Heart left ventricle (tissue), 16 donors: ENCODE measurements at regions not wholly inside any gene's neighbourhood (a gene's known extent, or its start where the extent isn't known, plus 50 kb on each side); places are given as distances from the start of the nearest gene placed in this dataset.

Experiments used
- ATAC-seq, 4 donors: fragments of 200-7000 bp; cut with Tn5 transposase; one replicate each; pipeline ENCODE4 v1.9.1; 2020 to 2022; ENCODE audit warnings: moderate library complexity in 4 of 4, mild to moderate bottlenecking in 3 of 4, moderate number of reproducible peaks in 1 of 4
- DNase-seq, 5 donors: peaks; one replicate each; pipeline ENCODE4 v3.0.0-alpha.2; 2020
- H3K27ac ChIP-seq, 12 donors: fragments of 200-600 bp; sonication (generic) in 4 of 12; one replicate each; pipeline versions ENCODE4 v1.5.0 to v1.8.0; 2016 to 2022; ENCODE audit warnings: mild to moderate bottlenecking in 2 of 12
- H3K27me3 ChIP-seq, 9 donors: fragments of 200-600 bp; sonication (generic) in 2 of 9; one replicate each; pipeline versions ENCODE4 v1.5.1 to v1.8.0; 2016 to 2022; ENCODE audit warnings: mild to moderate bottlenecking in 3 of 9
- H3K36me3 ChIP-seq, 9 donors: fragments of 200-600 bp; sonication (generic) in 2 of 9; one replicate each; pipeline versions ENCODE4 v1.5.0 to v1.8.0; 2018 to 2022; ENCODE audit warnings: mild to moderate bottlenecking in 2 of 9
- H3K4me1 ChIP-seq, 12 donors: fragments of 200-600 bp; sonication (generic) in 4 of 12; one replicate each; pipeline versions ENCODE4 v1.5.0 to v1.8.0; 2016 to 2022; ENCODE audit warnings: mild to moderate bottlenecking in 3 of 12
- H3K4me3 ChIP-seq, 12 donors: fragments of 200-600 bp; sonication (generic) in 4 of 12; one replicate each; pipeline versions ENCODE4 v1.5.0 to v1.8.0; 2017 to 2022; ENCODE audit warnings: mild to moderate bottlenecking in 9 of 12, moderate library complexity in 4 of 12
- H3K9me3 ChIP-seq, 12 donors: fragments of 200-600 bp; sonication (generic) in 4 of 12; one replicate each; pipeline versions ENCODE4 v1.5.0 to v1.8.0; 2016 to 2022; ENCODE audit warnings: mild to moderate bottlenecking in 1 of 12
- POLR2A ChIP-seq, 2 donors: fragments of 450-650 bp; IDR thresholded peaks; one replicate each; pipeline ENCODE4 v1.6.1; 2017; ENCODE audit warnings: antibody characterized with exemption in 2 of 2, mild to moderate bottlenecking in 2 of 2, moderate library complexity in 2 of 2
- WGBS, 4 donors: extraction: QIAGEN DNeasy Blood & Tissue Kit in 2 of 4; methylation state at CpG; one replicate each; pipeline versions ENCODE4 v1.1.5 to v1.1.7; 2013 to 2018; 5-methylcytosine and 5-hydroxymethylcytosine counted together
- intact Hi-C, 10 donors: fragments of 100-400 bp; cut with DNase I; formaldehyde crosslinking; loops; one replicate each; pipeline versions ENCODE4 v1.11.1 to v1.14.2; 2022
- TF ChIP-seq, protein P1 (sequence below), 12 donors: fragments of 200-600 bp; sonication (generic) in 4 of 12; IDR thresholded peaks; one replicate each; pipeline versions ENCODE4 v1.5.0 to v1.8.0; 2018 to 2022; ENCODE audit warnings: antibody characterized with exemption in 12 of 12, mild to moderate bottlenecking in 5 of 12
- donor health status: ischemic (EF 13 %, LVEDD 7.1; RV severe dilation, severe dysfunction).
- donor health status: healthy with polysubstance abuse.
- donor health status: DM: no; HTN: yes; CAD: no.
- donor health status: DM: no; HTN: no; CAD: no.
- donor health status: ischemic (EF 25% LVEDD 6.9; RV normal size, moderate dysfunction).
- donor health status: ischemic (EF 25% LVEDD 5.7; RV mildly dilated, moderate dysfunction).
- donor health status: healthy.
- donor health status: DM: yes; HTN: yes; CAD: no.
- donor health status: ischemic (EF 35%, LVEDD 5.7; RV mildly dilated, moderate dysfunction).
- donor health status: nonischemic (EF 11% LVEDD 7.7; RV severe dilation, severe dysfunction).
- donor health status: DM: yes; HTN: yes; CAD: no.
- donor health status: PGD.
- donor health status: ischemic (EF 29% LVEDD 5.4; RV normal size, mild dysfunction).
- donor health status: nonischemic (EF 23%, LVEDD 6.1; RV moderate dilation, normal function).

DNA sequence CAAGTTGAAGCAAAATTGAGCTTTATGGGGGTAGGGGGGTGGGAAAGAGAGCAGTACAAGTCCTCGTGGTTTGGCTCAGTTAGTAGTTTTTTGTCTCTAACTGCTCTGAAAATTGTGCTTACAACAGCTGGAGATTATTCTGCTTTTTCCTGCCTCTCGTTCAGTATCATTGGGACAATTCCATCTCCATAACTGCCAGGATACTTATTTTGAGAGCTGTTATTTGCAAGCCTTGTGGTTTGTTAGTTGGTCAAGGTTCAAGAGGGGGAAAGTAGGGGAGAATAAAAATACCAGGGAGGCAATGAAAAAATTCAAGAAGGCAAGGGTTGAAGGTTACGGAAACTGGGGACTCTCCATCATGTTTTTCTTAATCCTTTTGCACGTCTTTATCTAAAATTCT lies 811.8 kb upstream of the ADGRL2 start:
- H3K36me3 ChIP-seq = no peaks in the 10 kb centered on the region
- no peaks in the 10 kb centered on the region for H3K27me3 ChIP-seq
- DNase-seq (no peak), ATAC-seq (no peak)
- TF ChIP-seq POLR2A (IDR thresholded peaks at IDR 0.05) = no peak
- TF ChIP-seq, protein P1, sequence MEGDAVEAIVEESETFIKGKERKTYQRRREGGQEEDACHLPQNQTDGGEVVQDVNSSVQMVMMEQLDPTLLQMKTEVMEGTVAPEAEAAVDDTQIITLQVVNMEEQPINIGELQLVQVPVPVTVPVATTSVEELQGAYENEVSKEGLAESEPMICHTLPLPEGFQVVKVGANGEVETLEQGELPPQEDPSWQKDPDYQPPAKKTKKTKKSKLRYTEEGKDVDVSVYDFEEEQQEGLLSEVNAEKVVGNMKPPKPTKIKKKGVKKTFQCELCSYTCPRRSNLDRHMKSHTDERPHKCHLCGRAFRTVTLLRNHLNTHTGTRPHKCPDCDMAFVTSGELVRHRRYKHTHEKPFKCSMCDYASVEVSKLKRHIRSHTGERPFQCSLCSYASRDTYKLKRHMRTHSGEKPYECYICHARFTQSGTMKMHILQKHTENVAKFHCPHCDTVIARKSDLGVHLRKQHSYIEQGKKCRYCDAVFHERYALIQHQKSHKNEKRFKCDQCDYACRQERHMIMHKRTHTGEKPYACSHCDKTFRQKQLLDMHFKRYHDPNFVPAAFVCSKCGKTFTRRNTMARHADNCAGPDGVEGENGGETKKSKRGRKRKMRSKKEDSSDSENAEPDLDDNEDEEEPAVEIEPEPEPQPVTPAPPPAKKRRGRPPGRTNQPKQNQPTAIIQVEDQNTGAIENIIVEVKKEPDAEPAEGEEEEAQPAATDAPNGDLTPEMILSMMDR (IDR thresholded peaks at IDR 0.05) = no peak
- H3K4me3 ChIP-seq = no peak overlapping the region
- no peaks in the 10 kb centered on the region for H3K9me3 ChIP-seq
- intact Hi-C loops = no loop called here
- WGBS, 4 donors = 57 to 77% (median 67%) methylated on average over 4 of the region's 4 CpGs
- no peak overlapping the region for H3K27ac ChIP-seq
- no peaks in the 10 kb centered on the region for H3K4me1 ChIP-seq

DNA sequence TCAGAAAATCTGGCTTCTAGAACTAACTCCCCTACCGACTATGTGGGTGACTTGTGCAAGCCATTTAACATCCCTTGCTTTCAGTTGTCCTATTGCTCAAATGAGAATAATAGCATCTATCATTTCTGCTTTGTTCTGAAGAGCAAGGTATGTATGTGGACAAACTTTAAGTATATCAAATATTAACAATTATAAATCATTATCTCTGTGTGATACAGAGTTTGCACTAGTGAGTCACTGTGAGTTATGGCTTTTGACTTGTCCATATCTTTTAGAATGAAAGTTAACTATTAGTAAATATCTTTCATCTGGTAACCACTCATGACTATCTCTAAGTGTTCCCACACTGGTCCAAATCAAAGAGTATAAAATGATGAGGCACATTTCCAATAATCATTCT lies 812.9 kb upstream of the ADGRL2 start:
- H3K36me3 ChIP-seq = no peaks in the 10 kb centered on the region
- TF ChIP-seq, protein P1 (IDR thresholded peaks at IDR 0.05) = no peak
- no peak for TF ChIP-seq POLR2A (IDR thresholded peaks at IDR 0.05)
- H3K27me3 ChIP-seq = no peaks in the 10 kb centered on the region
- no peak overlapping the region for H3K27ac ChIP-seq
- no peak overlapping the region for H3K4me3 ChIP-seq
- WGBS, 4 donors = 77 to 87% (median 83%) methylated on average over 1 of the region's 1 CpG
- no peaks in the 10 kb centered on the region for H3K4me1 ChIP-seq
- intact Hi-C loops = no loop called here
- DNase-seq (no peak), ATAC-seq (no peak)
- H3K9me3 ChIP-seq = no peaks in the 10 kb centered on the region

DNA sequence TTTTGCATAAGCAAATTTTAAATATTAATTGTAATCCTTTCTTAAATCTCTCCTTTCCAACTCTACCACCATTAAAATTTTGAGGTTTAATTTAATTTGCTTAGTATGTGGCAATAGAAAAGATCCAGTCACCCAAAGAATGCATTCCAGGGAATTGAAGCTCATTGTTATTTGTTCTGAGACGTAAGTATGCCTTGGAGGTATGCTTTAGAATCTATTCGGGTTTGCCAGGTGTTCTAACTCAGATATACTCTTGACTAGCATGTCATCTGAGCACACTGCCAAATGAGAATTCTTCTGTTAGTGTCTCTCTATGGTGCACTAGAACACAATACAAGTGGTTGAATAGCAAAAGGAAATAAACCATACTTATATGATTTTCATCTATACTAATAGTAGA lies 813.6 kb upstream of the ADGRL2 start:
- intact Hi-C loops = no loop called here
- Histone ChIP-seq H3K36me3 (no peaks in the 10 kb centered on the region), H3K4me1 (no peaks in the 10 kb centered on the region), H3K9me3 (no peaks in the 10 kb centered on the region), H3K27ac (no peak overlapping the region), H3K4me3 (no peak overlapping the region), H3K27me3 (no peaks in the 10 kb centered on the region)
- 48 to 75% (median 58%) methylated on average over 2 of the region's 2 CpGs for WGBS, 4 donors
- TF ChIP-seq, protein P1 (IDR thresholded peaks at IDR 0.05) = no peak
- TF ChIP-seq POLR2A (IDR thresholded peaks at IDR 0.05) = no peak
- no peak for DNase-seq
- no peak for ATAC-seq

DNA sequence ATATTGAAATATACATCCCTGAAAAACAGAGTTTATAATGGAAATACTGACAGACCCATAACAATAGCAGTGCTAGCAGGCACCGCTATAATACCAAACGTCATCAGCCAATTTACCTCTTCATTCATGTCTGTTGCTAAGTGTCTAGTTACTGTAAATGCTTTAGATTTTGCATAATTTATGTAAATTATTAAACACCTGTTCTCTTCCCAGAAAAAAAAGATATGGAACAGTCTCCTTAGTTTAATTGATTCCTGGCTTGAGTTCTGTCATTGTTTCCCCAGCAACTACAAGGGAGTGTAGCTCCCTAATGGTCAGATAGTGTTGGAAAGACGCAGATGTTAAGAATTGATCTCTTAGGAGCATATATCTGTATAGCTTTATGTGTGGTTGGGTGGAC lies 817.9 kb upstream of the ADGRL2 start:
- Histone ChIP-seq H3K27ac (no peak overlapping the region), H3K27me3 (no peaks in the 10 kb centered on the region), H3K4me3 (no peak overlapping the region), H3K9me3 (no peaks in the 10 kb centered on the region), H3K36me3 (no peaks in the 10 kb centered on the region), H3K4me1 (no peaks in the 10 kb centered on the region)
- intact Hi-C loops = no loop called here
- 87 to 90% (median 88%) methylated on average over 3 of the region's 3 CpGs for WGBS, 4 donors
- ATAC-seq = no peak
- TF ChIP-seq, protein P1 (IDR thresholded peaks at IDR 0.05) = no peak
- no peak for TF ChIP-seq POLR2A (IDR thresholded peaks at IDR 0.05)
- no peak for DNase-seq
